H9 (cell line): ENCODE measurements at regions not wholly inside any gene's neighbourhood (a gene's known extent, or its start where the extent isn't known, plus 50 kb on each side); places are given as distances from the start of the nearest gene placed in this dataset.

Experiments used
- DNase-seq: peaks from one replicate; pipeline ENCODE4 v3.0.0-alpha.2; 2017
- H2AFZ ChIP-seq: one replicate; pipeline ENCODE4 v1.6.1; 2013; ENCODE audit warnings: mild to moderate bottlenecking, low read length, control low read depth, moderate library complexity
- H2AK5ac ChIP-seq: 2 replicates; pipeline ENCODE4 v1.6.1; 2013; ENCODE audit warnings: low read length, control low read depth, mixed read lengths; ENCODE audit not compliant: insufficient read length
- H2BK120ac ChIP-seq: one replicate; pipeline ENCODE4 v1.6.1; 2013; ENCODE audit warnings: low read depth, mild to moderate bottlenecking, low read length, control low read depth, inconsistent platforms; ENCODE audit not compliant: poor library complexity, severe bottlenecking
- H2BK12ac ChIP-seq: 2 replicates; pipeline ENCODE4 v1.6.1; 2013; ENCODE audit warnings: low read length, control low read depth, mixed read lengths, low read depth; ENCODE audit not compliant: insufficient read length
- H2BK15ac ChIP-seq: 2 replicates; pipeline ENCODE4 v1.6.1; 2013; ENCODE audit warnings: low read depth, low read length, control low read depth
- H2BK20ac ChIP-seq: one replicate; pipeline ENCODE4 v1.6.1; 2013; ENCODE audit warnings: low read depth, mild to moderate bottlenecking, low read length, control low read depth, inconsistent platforms; ENCODE audit not compliant: poor library complexity, severe bottlenecking
- H2BK5ac ChIP-seq: 2 replicates; pipeline ENCODE4 v1.6.1; 2013; ENCODE audit warnings: low read length, control low read depth, mixed read lengths; ENCODE audit not compliant: insufficient read length
- H3K14ac ChIP-seq: 2 replicates; pipeline ENCODE4 v1.6.1; 2013; ENCODE audit warnings: low read length, control low read depth; ENCODE audit not compliant: insufficient read depth
- H3K18ac ChIP-seq: 2 replicates; pipeline ENCODE4 v1.6.1; 2013; ENCODE audit warnings: low read depth, mild to moderate bottlenecking, mixed read lengths, low read length, control low read depth; ENCODE audit not compliant: insufficient read length
- H3K23ac ChIP-seq: 2 replicates; pipeline ENCODE4 v1.6.1; 2013; ENCODE audit warnings: low read length, control low read depth, mixed read lengths, low read depth; ENCODE audit not compliant: insufficient read length
- H3K23me2 ChIP-seq: 2 replicates; pipeline ENCODE4 v1.6.1; 2013; ENCODE audit warnings: low read depth, mild to moderate bottlenecking, mixed read lengths, low read length, control low read depth; ENCODE audit not compliant: insufficient read length, poor library complexity, severe bottlenecking
- H3K27ac ChIP-seq: 2 replicates; pipeline ENCODE4 v1.5.1; 2013; ENCODE audit warnings: low read length, control low read depth, mixed read lengths, low read depth; ENCODE audit not compliant: insufficient read length
- H3K27me3 ChIP-seq: 2 replicates; pipeline ENCODE4 v1.6.1; 2013; ENCODE audit warnings: low read length, control low read depth, inconsistent platforms; ENCODE audit not compliant: insufficient read depth
- H3K4ac ChIP-seq: 2 replicates; pipeline ENCODE4 v1.6.1; 2013; ENCODE audit warnings: low read depth, mild to moderate bottlenecking, control low read depth, inconsistent platforms, low read length, moderate library complexity
- H3K4me1 ChIP-seq: 2 replicates; pipeline ENCODE4 v1.6.1; 2013; ENCODE audit warnings: low read length, control low read depth, inconsistent platforms; ENCODE audit not compliant: insufficient read depth
- H3K4me2 ChIP-seq: 2 replicates; pipeline ENCODE4 v1.6.1; 2013; ENCODE audit warnings: low read length, control low read depth, mixed read lengths; ENCODE audit not compliant: insufficient read length, insufficient read depth
- H3K56ac ChIP-seq: 2 replicates; pipeline ENCODE4 v1.6.1; 2013; ENCODE audit warnings: low read depth, mild to moderate bottlenecking, mixed read lengths, low read length, control low read depth; ENCODE audit not compliant: insufficient read length
- H3K79me1 ChIP-seq: 2 replicates; pipeline ENCODE4 v1.6.1; 2013; ENCODE audit warnings: low read depth, mild to moderate bottlenecking, moderate library complexity, low read length, control low read depth, inconsistent platforms; ENCODE audit not compliant: insufficient read depth, poor library complexity, severe bottlenecking
- H3K79me2 ChIP-seq: 2 replicates; pipeline ENCODE4 v1.6.1; 2013; ENCODE audit warnings: low read length, control low read depth, inconsistent platforms; ENCODE audit not compliant: insufficient read depth
- H3K9ac ChIP-seq: 2 replicates; pipeline ENCODE4 v1.6.1; 2013; ENCODE audit warnings: low read length, control low read depth, mixed read lengths; ENCODE audit not compliant: insufficient read length; ENCODE audit errors: extremely low read depth
- H3K9me3 ChIP-seq: one replicate; pipeline ENCODE4 v1.6.1; 2013; ENCODE audit warnings: low read depth, low read length, inconsistent platforms; ENCODE audit not compliant: control insufficient read depth
- H3T11ph ChIP-seq: one replicate; pipeline ENCODE4 v1.6.1; 2013; ENCODE audit warnings: mild to moderate bottlenecking, low read length, control low read depth, inconsistent platforms
- H4K20me1 ChIP-seq: one replicate; pipeline ENCODE4 v1.6.1; 2013; ENCODE audit not compliant: control insufficient read depth, insufficient read length, insufficient read depth
- H4K5ac ChIP-seq: 2 replicates; pipeline ENCODE4 v1.6.1; 2013; ENCODE audit warnings: low read depth, mild to moderate bottlenecking, mixed read lengths, low read length, control low read depth; ENCODE audit not compliant: insufficient read length
- H4K8ac ChIP-seq: replicated peaks from 2 replicates; pipeline ENCODE4 v1.6.1; 2013; ENCODE audit warnings: low read length, control low read depth, mixed read lengths, low read depth; ENCODE audit not compliant: insufficient read length
- H4K91ac ChIP-seq: 2 replicates; pipeline ENCODE4 v1.6.1; 2013; ENCODE audit warnings: low read depth, mild to moderate bottlenecking, moderate library complexity, mixed read lengths, low read length, control low read depth; ENCODE audit not compliant: insufficient read length
- H3K27ac Mint-ChIP-seq, 3 experiments: 2 replicates in 2 of 3; 3 replicates in 1 of 3; pipeline ENCODE4 v1.8.0; 2020 to 2021; ENCODE audit warnings: mixed read lengths in 3 of 3, mild to moderate bottlenecking in 1 of 3, moderate library complexity in 1 of 3
- H3K27me3 Mint-ChIP-seq: 2 replicates; pipeline ENCODE4 v1.8.0; 2021; ENCODE audit warnings: low read depth, mild to moderate bottlenecking, moderate library complexity, mixed read lengths
- H3K36me3 Mint-ChIP-seq, 3 experiments: 2 replicates in 2 of 3; 3 replicates in 1 of 3; pipeline ENCODE4 v1.8.0; 2020 to 2021; ENCODE audit warnings: low read depth in 3 of 3, mixed read lengths in 3 of 3; ENCODE audit not compliant: insufficient read depth in 1 of 3
- H3K4me1 Mint-ChIP-seq, 2 experiments: 2 replicates each; pipeline ENCODE4 v1.8.0; 2020; ENCODE audit warnings: mixed read lengths in 2 of 2
- H3K4me3 Mint-ChIP-seq, 2 experiments: 2 replicates in 1 of 2; 3 replicates in 1 of 2; pipeline ENCODE4 v1.8.0; 2020 to 2021; ENCODE audit warnings: mild to moderate bottlenecking in 2 of 2, mixed read lengths in 2 of 2, moderate library complexity in 1 of 2
- H3K9me3 Mint-ChIP-seq, 2 experiments: 2 replicates in 1 of 2; 3 replicates in 1 of 2; pipeline ENCODE4 v1.8.0; 2020; ENCODE audit warnings: mild to moderate bottlenecking in 2 of 2, mixed read lengths in 2 of 2, moderate library complexity in 1 of 2
- WGBS: extraction: QIAGEN DNeasy Blood & Tissue Kit; methylation state at CpG from one replicate; pipeline ENCODE4 v1.1.7; 2013; ENCODE audit warnings: missing lambda C conversion rate, low lambda C conversion rate, mixed read lengths; ENCODE audit not compliant: insufficient read length; ENCODE audit errors: extremely low coverage; 5-methylcytosine and 5-hydroxymethylcytosine counted together
- TF ChIP-seq, protein P1 (sequence below): fragments of 200-600 bp; sonication (generic); conservative IDR thresholded peaks from 3 replicates; pipeline ENCODE4 v1.8.0; 2021; ENCODE audit warnings: antibody characterized with exemption, mild to moderate bottlenecking

GRCh38 chr5:145465474-145466263, 369.5 kb downstream of the PRELID2 start:
- no CpG with 5 or more reads among the region's 6 CpGs for WGBS
- H3K4me1 Mint-ChIP-seq = no peaks in the 10 kb centered on the region

More at GRCh38 chr5:145465474-145466263, 369.5 kb downstream of the PRELID2 start:
- Histone ChIP-seq H2BK5ac (no peak overlapping the region), H3K23me2 (no peaks in the 10 kb centered on the region), H2BK15ac (no peak overlapping the region), H4K8ac (no peak overlapping the region), H2BK12ac (no peak overlapping the region), H3T11ph (no peak overlapping the region), H3K79me1 (no peaks in the 10 kb centered on the region), H2BK20ac (no peak overlapping the region), H2AK5ac (no peak overlapping the region), H2BK120ac (no peak overlapping the region), H3K23ac (no peak overlapping the region), H3K56ac (no peak overlapping the region), H3K27ac (no peak overlapping the region), H4K20me1 (no peaks in the 10 kb centered on the region), H2AFZ (no peak overlapping the region), H3K9me3 (no peaks in the 10 kb centered on the region), H3K27me3 (no peaks in the 10 kb centered on the region), H3K9ac (no peak overlapping the region), H3K4me1 (no peaks in the 10 kb centered on the region), H3K4me2 (no peak overlapping the region), H4K5ac (no peak overlapping the region), H3K14ac (no peak overlapping the region), H4K91ac (no peak overlapping the region), H3K79me2 (no peaks in the 10 kb centered on the region), H3K18ac (no peak overlapping the region), H3K4ac (no peak overlapping the region)
- H3K4me3 Mint-ChIP-seq = no peak overlapping the region
- H3K27ac Mint-ChIP-seq = no peak overlapping the region
- no peak for DNase-seq
- H3K9me3 Mint-ChIP-seq = no peaks in the 10 kb centered on the region
- TF ChIP-seq, protein P1, sequence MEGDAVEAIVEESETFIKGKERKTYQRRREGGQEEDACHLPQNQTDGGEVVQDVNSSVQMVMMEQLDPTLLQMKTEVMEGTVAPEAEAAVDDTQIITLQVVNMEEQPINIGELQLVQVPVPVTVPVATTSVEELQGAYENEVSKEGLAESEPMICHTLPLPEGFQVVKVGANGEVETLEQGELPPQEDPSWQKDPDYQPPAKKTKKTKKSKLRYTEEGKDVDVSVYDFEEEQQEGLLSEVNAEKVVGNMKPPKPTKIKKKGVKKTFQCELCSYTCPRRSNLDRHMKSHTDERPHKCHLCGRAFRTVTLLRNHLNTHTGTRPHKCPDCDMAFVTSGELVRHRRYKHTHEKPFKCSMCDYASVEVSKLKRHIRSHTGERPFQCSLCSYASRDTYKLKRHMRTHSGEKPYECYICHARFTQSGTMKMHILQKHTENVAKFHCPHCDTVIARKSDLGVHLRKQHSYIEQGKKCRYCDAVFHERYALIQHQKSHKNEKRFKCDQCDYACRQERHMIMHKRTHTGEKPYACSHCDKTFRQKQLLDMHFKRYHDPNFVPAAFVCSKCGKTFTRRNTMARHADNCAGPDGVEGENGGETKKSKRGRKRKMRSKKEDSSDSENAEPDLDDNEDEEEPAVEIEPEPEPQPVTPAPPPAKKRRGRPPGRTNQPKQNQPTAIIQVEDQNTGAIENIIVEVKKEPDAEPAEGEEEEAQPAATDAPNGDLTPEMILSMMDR = no peak
- no peaks in the 10 kb centered on the region for H3K27me3 Mint-ChIP-seq
- H3K36me3 Mint-ChIP-seq = no peaks in the 10 kb centered on the region
